Stimulated activated CD8-positive, alpha-beta memory T cell treated with anti-CD3 and anti-CD28 coated beads, Interleukin-7, amount 100 ng/mL, for 4 hours (primary cell): ENCODE measurements at regions not wholly inside any gene's neighbourhood (a gene's known extent, or its start where the extent isn't known, plus 50 kb on each side); places are given as distances from the start of the nearest gene placed in this dataset.
"Not testable (repeated sequence)": the region's sequence is repeated elsewhere in the genome, so short reads cannot be mapped to it uniquely, and the experiment has no call there.

Experiments
- DNase-seq, 2 donors: peaks; one replicate each; pipeline ENCODE4 v3.0.0-alpha.2; 2020; ENCODE audit warnings: low read depth in 2 of 2

DNA sequence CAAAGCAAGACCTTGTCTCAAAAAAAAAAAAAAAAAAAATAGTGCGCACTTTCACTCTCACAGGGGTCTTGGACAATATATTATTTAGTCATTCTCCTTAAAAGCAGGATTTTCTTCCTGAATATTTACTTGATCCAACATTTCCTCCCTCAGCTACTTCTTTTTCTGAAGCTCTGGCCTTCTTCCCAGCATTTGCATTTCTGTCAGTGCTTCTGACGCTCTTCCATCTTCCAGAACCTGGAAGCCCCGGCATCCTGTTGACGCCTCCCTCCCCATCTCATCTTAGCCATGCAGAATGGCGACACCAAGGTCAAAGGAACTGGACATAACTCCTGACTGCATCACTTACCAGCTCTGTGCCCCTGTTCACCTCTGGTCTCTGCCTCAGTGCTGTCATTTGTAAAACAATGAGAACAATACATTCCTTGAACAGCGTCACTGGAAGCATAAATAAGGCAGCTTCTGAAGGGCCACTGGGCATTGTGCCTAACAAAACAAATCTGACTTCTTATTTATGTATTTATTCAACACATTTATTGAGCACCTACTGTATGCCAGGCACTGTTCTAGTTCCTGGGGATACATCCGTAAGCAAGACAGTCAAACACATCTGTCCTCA is 90.9 kb upstream of the MDM1 start:
- DNase-seq, result no peak

DNA sequence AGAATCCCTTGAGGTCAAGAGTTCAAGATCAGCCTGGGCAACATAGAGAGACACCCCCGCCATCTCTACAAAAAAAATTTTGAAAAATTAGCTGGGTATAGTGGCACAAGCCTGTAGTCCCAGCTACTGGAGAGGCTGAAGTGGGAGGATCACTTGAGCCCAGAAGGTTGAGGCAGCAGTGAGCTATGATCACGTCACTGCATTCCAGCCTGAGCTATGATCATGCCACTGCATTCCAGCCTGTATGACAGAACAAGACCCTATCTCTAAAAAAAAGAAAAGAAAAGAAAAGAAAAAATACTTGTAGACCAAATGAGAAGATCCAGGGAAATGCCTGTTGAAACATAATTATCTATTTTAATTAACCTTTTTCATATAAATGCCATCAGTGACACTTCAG is 93.8 kb upstream of the MDM1 start:
- no peak for DNase-seq

DNA sequence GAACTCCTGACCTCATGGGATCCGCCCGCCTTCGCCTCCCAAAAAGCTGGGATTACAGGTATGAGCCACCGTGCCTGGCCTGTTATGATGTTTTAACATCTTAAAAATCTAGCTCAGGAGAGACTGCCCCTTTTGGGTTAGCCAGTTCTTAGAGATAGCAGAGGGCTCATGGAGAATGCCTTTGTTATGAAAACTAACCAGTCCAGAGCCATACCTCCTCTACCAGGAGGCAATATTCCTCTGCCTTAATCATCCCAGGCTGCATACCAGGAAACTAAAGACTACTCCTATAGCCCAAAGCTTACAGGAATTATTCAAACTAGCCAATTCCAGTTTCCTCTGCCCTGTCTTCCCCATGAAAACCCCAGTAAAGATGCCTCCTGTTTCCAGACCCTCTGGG is 96.0 kb upstream of the MDM1 start:
- no peak for DNase-seq

DNA sequence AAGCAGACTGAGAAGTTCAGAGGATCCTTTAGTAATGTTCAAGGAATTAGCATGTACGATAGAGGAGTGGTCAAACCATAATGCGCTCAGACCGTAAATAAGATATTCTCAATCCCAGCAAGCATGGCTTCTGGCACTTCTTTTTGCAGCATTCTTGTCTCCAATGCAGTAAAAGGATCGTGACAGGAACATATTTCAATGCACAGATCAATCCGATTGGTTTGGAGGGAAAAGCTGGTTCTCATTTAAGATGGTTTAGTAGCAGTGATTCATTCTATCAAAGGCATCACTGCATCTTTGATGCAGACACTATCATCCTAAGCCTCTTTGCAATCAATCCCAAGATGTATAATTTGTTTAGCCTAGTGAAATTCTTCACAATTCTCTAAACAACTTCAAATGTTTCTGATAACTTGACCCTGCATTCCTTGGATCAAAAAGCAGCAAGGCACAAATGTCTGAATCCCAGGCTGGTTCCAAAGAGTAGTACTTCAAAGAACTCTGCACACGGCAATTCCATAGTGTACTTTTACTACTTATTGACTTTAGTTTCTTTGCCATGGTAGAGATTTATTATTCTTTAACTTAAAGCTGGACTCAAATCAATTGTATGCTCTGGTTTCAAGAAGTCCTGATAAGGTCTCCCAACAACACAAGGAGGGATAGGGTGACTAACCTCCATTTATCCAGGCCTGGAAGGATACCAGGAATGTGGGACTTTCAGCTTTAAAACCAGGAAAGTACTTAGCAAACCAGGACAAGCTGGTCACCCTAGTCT is 96.8 kb upstream of the MDM1 start:
- no peak for DNase-seq

DNA sequence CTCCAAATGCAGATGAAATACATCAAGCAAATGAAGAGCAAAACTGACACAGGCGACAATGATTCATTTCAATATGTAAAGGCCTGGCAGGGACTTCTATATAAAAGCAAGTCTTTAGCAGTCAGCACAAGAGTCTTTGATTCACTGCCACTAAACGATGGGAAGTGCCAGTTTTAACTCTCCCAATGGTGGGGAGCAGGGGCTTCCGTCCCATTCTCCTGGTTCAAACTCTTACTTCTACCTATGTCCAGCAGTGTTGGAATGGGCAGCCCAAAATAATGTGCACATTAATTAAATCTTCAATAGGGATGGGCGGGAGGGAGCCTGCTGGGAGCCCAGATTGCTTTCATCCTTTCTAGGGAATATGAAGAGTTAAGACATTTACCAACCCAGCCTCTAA is 97.5 kb upstream of the MDM1 start:
- no peak for DNase-seq

DNA sequence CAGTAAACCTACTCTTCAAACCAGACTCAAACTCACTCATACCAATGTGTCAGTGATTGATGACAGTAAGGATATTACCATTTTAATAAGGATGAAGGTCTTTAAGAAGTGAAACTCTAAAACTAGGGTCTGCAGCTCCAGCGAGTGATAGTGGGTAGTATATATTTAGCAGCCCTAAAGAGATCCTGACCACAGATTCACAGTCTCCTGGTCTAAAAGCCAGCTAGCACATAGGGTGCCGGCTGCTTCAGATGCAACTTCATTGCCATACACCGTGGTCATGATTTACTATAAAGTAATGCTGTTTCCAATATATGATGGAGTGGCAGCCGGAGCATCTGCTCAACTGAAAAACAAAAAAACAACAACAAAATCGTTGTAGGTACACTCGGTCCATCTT is 99.6 kb upstream of the MDM1 start:
- DNase-seq, result no peak

DNA sequence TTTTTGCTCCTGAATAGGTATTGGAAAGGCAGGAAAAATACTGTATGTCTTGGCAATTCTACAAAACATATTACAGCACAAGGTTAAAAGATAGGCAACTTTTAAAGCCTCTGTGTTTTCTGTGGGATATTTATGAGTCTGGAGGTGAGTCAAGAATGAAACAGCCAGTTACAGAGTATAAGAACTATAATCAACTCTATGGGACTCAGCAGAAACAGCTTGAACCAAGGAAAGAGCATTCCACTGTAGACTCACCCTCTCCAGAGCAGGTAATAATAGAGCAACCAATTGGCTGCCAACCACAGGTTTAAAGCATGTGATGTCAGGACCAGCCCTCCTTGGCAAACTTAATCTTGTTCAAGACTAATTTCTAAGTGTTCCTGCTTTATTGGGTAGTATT is 100.5 kb upstream of the MDM1 start:
- no peak for DNase-seq

DNA sequence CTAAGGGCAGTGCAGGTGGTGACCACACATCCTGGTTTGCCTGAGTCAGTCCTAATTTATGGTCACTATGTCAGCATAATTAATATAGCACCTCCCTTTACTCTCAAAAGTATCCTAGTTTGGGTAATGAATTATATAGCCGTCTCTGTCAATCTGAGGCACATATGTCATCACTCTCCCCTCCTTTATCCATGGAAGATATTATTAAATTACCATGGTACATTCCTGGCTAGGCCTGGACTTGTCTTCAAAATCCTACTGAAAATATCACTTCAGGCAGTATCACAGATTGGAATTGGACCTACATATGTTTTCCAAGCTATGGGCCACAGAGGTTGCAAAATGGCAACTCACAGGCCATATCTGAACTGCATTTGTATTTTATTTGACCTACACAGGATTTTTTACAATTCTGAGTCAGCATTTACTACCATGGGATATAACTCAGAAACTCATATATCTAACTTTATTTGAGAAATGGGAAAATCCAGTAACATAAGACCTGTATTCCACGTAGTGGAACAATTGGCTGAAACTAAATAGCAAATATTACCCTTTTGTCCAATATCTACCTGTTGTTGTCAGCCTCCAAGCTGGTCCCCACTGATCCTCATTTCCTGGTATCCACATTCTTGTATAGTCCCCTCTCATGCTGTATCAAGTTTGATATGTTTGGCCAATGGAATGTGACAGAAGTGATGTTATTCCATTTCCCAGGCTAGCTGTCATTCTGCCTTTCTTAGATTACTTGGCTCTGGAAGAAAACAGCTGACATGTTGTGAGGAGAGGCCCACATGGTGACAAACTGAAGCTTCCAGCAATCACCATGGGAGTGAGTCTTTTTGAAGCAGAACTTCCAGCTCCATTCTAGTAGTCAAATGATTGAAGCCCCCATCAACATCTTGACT is 102.5 kb upstream of the MDM1 start:
- DNase-seq, result no peak

DNA sequence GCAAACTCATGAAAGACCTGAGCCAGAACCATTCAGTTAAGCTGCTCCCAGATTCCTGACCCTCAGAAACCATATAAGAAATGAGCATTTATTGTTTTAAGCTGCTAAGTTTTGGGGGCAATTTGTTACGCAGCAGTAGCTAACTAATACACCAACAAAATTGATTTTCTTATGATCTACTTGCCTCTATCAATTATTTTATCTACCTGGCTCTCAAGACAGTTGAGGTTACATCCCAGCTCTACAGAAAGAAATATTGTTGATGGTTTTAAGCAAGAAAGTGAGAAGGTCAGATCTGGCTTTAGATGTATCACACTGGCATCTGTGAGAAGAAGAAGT is 103.1 kb upstream of the MDM1 start:
- no peak for DNase-seq

DNA sequence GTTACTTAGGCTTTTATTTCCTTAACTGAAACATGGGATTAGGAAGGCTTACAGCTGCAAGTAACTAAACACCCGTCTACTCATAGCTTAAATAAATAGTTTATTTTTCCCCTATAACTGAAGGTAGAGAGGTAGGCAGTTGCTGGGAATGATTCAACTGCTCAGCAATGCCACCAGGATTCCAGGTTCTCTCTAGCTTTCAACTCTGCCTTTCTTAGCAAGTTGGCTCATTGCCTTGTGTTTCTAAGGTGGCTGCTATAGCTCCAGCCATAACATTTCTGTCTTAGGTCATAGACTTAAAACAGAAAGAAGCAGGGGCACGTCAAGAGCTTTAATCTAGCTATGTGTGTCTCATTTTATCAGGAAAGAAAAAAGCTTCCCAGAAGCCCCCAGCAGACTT is 103.7 kb upstream of the MDM1 start:
- DNase-seq, result no peak

DNA sequence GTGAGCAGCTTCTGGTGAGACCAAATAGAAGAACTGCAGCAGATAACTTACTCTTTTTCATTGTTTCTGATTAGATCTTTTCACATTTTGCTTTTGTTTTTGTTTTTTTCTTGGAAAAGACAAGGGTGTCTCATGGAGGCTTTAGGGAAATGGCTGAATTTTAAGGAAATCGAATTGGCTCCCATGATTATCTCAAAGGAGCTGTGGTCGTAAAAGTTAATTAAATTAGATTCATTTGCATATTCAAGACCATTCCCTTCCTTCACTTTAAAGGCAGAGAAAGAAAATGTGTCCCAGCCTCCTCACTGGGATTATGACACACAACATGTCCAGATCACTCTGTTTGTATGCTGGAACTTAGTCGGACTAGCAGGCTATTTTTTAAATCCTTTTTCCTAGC is 106.4 kb upstream of the MDM1 start:
- DNase-seq, result no peak

DNA sequence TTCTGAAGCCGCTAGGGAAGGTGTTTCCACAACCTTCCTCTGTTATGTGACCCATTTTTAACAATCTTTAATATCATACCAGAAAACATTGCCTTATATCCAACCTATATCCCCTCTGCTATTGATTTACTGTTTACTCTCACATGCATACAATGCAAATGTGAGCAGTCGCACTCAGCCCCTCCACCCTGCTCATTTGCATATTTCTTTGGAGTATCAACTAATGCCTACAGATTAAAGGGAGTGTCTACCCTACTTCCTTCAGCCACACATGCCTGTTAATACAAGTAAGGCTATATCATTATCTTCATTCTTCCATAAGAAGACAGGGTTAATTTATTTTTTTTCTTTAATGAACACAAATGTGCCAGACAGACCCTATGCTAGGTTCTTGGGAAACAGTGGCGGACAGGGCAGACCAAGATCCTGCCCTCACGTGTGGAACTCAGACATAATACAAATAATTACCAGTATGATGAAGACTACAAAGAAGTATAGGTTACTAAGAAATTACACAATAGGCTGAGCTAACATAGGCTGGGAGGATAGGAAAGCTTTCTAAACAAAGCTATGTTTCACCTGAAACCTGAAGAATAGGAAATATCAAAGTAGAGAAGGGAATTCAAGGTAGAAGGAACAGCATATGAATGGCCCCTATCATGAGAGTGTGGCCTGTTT is 107.3 kb upstream of the MDM1 start:
- DNase-seq, result no peak

DNA sequence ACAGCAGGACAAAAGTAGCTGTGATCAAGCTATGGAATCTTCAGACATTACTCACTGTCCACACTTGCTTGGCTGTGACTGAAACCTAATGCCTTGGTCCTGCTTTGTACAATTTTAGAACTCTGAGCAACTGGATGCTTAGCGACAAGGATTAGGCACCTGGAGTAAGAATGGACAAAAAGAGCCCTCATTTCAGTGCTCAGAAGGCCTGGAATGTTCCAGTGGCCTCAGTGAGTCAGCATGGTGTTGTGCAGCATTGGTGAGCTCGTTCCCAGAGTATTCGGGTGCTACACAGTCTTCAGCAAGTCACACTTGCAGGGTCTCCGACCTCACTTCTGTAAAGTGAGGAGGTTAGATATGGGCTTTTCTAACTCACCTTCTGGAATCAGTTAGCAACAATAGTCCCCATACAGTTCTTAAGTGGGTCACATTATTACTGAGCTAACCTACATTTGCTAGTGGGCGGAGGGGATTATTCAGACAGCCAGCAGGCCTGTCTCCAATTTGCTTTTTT is 108.0 kb upstream of the MDM1 start:
- DNase-seq, result no peak

DNA sequence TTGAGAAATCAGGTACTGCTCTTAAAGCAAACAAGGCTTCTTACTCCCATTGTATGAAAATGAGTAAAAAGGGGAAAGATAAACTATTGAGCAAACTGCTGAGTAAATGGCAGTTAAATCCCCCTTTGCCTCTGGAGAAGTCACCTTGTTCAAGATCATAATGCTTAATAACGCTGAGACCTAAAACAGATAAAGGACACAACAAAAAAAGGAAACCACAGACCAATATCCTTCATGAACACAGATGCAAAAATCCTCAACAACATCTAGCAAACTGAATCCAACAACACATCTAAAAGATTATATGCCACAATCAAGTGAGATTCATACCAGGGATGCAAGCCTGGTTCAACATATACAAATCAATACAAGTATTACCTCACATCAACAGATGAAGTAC is 109.0 kb upstream of the MDM1 start:
- DNase-seq, result no peak

DNA sequence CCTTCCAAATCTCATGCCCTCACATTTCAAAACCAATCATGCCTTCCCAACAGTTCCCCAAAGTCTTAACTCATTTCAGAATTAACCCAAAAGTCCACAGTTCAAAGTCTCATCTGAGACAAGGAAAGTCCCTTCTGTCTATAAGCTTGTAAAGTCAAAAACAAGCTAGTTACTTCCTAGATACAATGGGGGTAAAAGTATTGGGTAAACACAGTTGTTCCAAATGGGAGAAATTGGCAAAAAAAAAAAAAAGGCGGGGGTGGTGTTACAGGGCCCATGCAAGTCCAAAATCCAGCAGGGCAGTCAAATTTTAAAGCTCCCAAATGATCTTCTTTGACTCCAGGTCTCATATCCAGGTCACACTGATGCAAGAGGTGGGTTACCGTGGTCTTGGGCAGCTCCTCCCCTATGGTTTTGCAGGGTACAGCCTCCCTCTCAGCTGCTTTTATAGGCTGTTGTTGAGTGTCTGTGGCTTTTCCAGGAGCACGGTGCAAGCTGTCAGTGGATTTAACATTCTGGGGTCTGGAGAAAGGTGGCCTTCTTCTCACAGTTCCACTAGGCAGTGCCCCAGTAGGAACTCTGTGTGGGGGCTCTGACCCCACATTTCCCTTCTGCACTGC is 110.3 kb upstream of the MDM1 start:
- DNase-seq, result not testable (repeated sequence)

DNA sequence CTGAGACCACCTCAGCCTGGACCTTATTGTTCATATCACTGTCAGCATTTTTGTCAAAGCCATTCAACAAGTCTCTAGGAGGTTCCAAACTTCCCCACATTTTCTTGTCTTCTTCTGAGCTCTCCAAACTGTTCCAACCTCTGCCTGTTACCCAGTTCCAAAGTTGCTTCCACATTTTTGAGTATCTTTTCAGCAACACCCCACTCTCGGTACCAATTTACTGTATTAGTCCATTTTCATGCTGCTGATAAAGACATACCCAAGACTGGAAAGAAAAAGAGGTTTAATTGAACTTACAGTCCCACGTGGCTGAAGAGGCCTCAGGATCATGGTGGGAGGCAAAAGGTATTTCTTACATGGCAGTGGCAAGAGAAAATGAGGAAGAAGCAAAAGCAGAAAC is 111.5 kb upstream of the MDM1 start:
- DNase-seq, result not testable (repeated sequence)

DNA sequence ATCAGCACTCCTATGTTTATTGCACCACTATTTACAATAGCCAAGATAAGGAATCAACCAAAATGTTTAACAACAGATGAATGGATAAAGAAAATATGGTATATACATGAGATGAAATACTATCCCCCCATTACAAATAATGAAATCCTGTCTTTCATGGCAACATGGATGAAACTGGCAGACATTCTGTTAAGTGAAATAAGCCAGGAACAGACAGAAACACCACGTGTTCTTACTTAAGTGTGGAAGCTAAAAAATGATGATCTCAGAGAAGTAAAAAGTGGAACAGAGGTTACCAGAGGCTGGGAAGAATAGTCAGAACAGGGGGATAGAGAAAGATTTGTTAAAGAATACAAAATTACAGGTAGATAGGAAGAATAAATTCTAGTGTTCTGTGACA is 113.7 kb upstream of the MDM1 start:
- DNase-seq, result no peak

DNA sequence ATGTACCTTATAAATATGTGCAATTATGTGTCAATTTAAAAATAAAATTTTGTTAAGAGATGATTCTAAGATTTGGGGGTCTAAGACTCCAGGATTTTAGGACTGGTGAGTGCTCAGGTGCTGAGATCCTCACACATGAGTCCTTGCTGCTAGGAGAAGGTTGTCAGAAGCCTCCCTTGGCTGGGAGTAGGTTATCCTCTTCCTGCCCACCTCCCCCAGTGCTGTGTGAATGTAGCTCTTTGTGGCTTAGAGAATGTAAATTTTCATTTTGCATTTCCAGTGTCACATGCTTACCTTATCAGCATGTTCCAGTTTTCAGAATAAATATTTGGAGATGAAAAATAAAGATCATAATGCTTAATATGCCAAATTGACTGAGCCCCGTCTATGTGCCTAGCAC is 114.2 kb upstream of the MDM1 start:
- DNase-seq, result no peak

DNA sequence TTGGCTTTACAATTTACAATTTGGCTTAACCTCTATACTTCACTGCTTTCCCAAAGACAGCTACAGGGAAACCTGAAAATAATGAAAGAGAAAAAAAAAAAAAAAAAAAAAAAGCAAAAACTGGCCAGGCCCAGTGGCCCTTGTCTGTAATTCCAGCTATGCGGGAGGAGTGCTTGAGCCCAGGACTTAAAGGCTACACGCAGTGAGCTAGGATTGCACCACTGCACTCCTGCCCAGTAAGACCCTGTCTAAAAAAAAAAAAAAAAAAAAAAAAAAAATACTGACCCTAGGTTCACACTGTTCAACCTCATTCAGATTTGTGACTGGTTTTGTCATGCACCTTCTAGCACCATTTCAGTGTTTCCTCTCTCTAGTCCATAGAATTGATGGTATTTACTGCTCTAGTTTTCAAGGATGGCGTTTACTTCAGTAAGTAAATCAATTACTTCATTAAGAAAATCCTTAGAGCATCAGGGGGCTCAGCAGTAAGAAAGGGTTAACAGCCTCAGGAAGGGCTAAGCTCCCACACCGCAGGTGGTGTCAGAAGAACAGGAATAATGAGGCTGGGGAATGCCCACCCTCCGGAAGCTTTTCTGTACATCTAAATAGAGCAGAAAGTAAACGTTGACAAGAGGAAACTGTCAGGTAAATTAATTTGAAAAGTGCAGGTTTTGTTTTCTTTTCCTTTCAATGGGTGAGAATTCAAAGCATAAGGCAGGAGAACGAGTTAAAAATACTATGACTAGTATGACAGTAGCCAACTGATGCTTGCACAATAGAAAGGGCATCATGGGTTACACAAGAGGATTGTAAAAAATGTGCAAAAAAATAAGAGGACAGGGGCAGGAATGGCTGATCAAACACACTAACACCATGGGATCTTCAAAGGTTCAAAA is 115.0 kb upstream of the MDM1 start:
- no peak for DNase-seq

DNA sequence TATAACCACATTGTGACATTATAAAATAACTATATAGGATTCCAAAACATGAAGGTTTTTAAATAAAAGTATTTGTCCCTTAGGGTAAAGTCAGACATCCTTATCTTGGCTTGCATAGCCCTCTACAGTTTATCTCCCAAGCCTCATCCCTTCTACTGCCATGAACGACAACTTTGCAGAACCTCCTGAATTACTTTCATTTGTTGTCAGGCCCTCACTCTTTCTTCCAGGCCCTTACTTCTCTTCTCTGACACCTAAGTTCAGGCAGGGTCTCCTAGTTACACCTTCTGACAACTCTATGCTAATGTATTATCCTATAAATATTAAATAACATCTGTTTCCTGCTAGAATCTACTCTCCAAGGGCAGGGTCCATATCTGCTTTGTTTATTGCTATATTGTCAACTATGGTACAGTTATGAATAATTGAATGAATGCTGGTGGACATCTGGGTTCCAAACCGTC is 115.7 kb upstream of the MDM1 start:
- DNase-seq, result no peak
